Fibroblast of villous mesenchyme (primary cell): ENCODE measurements at regions not wholly inside any gene's neighbourhood (a gene's known extent, or its start where the extent isn't known, plus 50 kb on each side); places are given as distances from the start of the nearest gene placed in this dataset.
A peak's percentile ranks its signal among the peaks of the same experiment; 100 is the strongest.

Source experiments
- DNase-seq: peaks from one replicate; pipeline ENCODE4 v3.0.0-alpha.2; 2010; ENCODE audit warnings: low read depth
- H3K4me3 ChIP-seq: 2 replicates; pipeline ENCODE4 v1.5.1; 2011; ENCODE audit warnings: low read depth, mild to moderate bottlenecking, low read length
- CTCF ChIP-seq: IDR thresholded peaks from 2 replicates; pipeline ENCODE4 v1.5.1; 2012; ENCODE audit warnings: low read depth, mild to moderate bottlenecking, low read length; ENCODE audit not compliant: insufficient read depth

- TF ChIP-seq CTCF, result no peak
- H3K4me3 ChIP-seq, result no peak overlapping the region
- no peak for DNase-seq
Measured at GRCh38 chr13:48761256-48761655, 107.5 kb downstream of the CYSLTR2 start.

- TF ChIP-seq CTCF, result peak; percentile 100
- H3K4me3 ChIP-seq, result no peak overlapping the region
- DNase-seq, result peak; percentile 93
Measured at GRCh38 chr13:48769107-48769704, 115.5 kb downstream of the CYSLTR2 start.

GRCh38 chr13:48770372-48770771 lies 116.6 kb downstream of the CYSLTR2 start:
- DNase-seq, result no peak
- H3K4me3 ChIP-seq, result no peak overlapping the region
- TF ChIP-seq CTCF, result no peak

- no peak overlapping the region for H3K4me3 ChIP-seq
- DNase-seq, result no peak
- TF ChIP-seq CTCF, result no peak
Measured at GRCh38 chr13:48772908-48773307, 119.2 kb downstream of the CYSLTR2 start.

GRCh38 chr13:48773531-48774275 lies 120.0 kb downstream of the CYSLTR2 start:
- peak; percentile 69 for DNase-seq
- no peak overlapping the region for H3K4me3 ChIP-seq
- TF ChIP-seq CTCF, result no peak

GRCh38 chr13:48775285-48775684 lies 121.6 kb downstream of the CYSLTR2 start:
- TF ChIP-seq CTCF, result no peak
- peak; percentile 82 for DNase-seq
- no peak overlapping the region for H3K4me3 ChIP-seq
